Heart left ventricle (tissue), 16 donors: ENCODE measurements at regions not wholly inside any gene's neighbourhood (a gene's known extent, or its start where the extent isn't known, plus 50 kb on each side); places are given as distances from the start of the nearest gene placed in this dataset.

Source experiments
- ATAC-seq, 4 donors: fragments of 200-7000 bp; cut with Tn5 transposase; one replicate each; pipeline ENCODE4 v1.9.1; 2020 to 2022; ENCODE audit warnings: moderate library complexity in 4 of 4, mild to moderate bottlenecking in 3 of 4, moderate number of reproducible peaks in 1 of 4
- DNase-seq, 5 donors: peaks; one replicate each; pipeline ENCODE4 v3.0.0-alpha.2; 2020
- H3K27ac ChIP-seq, 12 donors: fragments of 200-600 bp; sonication (generic) in 4 of 12; one replicate each; pipeline versions ENCODE4 v1.5.0 to v1.8.0; 2016 to 2022; ENCODE audit warnings: mild to moderate bottlenecking in 2 of 12
- H3K27me3 ChIP-seq, 9 donors: fragments of 200-600 bp; sonication (generic) in 2 of 9; one replicate each; pipeline versions ENCODE4 v1.5.1 to v1.8.0; 2016 to 2022; ENCODE audit warnings: mild to moderate bottlenecking in 3 of 9
- H3K36me3 ChIP-seq, 9 donors: fragments of 200-600 bp; sonication (generic) in 2 of 9; one replicate each; pipeline versions ENCODE4 v1.5.0 to v1.8.0; 2018 to 2022; ENCODE audit warnings: mild to moderate bottlenecking in 2 of 9
- H3K4me1 ChIP-seq, 12 donors: fragments of 200-600 bp; sonication (generic) in 4 of 12; one replicate each; pipeline versions ENCODE4 v1.5.0 to v1.8.0; 2016 to 2022; ENCODE audit warnings: mild to moderate bottlenecking in 3 of 12
- H3K4me3 ChIP-seq, 12 donors: fragments of 200-600 bp; sonication (generic) in 4 of 12; one replicate each; pipeline versions ENCODE4 v1.5.0 to v1.8.0; 2017 to 2022; ENCODE audit warnings: mild to moderate bottlenecking in 9 of 12, moderate library complexity in 4 of 12
- H3K9me3 ChIP-seq, 12 donors: fragments of 200-600 bp; sonication (generic) in 4 of 12; one replicate each; pipeline versions ENCODE4 v1.5.0 to v1.8.0; 2016 to 2022; ENCODE audit warnings: mild to moderate bottlenecking in 1 of 12
- CTCF ChIP-seq, 12 donors: fragments of 200-600 bp; sonication (generic) in 4 of 12; IDR thresholded peaks; one replicate each; pipeline versions ENCODE4 v1.5.0 to v1.8.0; 2018 to 2022; ENCODE audit warnings: antibody characterized with exemption in 12 of 12, mild to moderate bottlenecking in 5 of 12
- POLR2A ChIP-seq, 2 donors: fragments of 450-650 bp; IDR thresholded peaks; one replicate each; pipeline ENCODE4 v1.6.1; 2017; ENCODE audit warnings: antibody characterized with exemption in 2 of 2, mild to moderate bottlenecking in 2 of 2, moderate library complexity in 2 of 2
- WGBS, 4 donors: extraction: QIAGEN DNeasy Blood & Tissue Kit in 2 of 4; methylation state at CpG; one replicate each; pipeline versions ENCODE4 v1.1.5 to v1.1.7; 2013 to 2018; 5-methylcytosine and 5-hydroxymethylcytosine counted together
- intact Hi-C, 10 donors: fragments of 100-400 bp; cut with DNase I; formaldehyde crosslinking; loops; one replicate each; pipeline versions ENCODE4 v1.11.1 to v1.14.2; 2022
- donor health status: ischemic (EF 13 %, LVEDD 7.1; RV severe dilation, severe dysfunction).
- donor health status: healthy with polysubstance abuse.
- donor health status: DM: no; HTN: yes; CAD: no.
- donor health status: DM: no; HTN: no; CAD: no.
- donor health status: ischemic (EF 25% LVEDD 6.9; RV normal size, moderate dysfunction).
- donor health status: ischemic (EF 25% LVEDD 5.7; RV mildly dilated, moderate dysfunction).
- donor health status: healthy.
- donor health status: DM: yes; HTN: yes; CAD: no.
- donor health status: ischemic (EF 35%, LVEDD 5.7; RV mildly dilated, moderate dysfunction).
- donor health status: nonischemic (EF 11% LVEDD 7.7; RV severe dilation, severe dysfunction).
- donor health status: DM: yes; HTN: yes; CAD: no.
- donor health status: PGD.
- donor health status: ischemic (EF 29% LVEDD 5.4; RV normal size, mild dysfunction).
- donor health status: nonischemic (EF 23%, LVEDD 6.1; RV moderate dilation, normal function).

- H3K27me3 ChIP-seq, result peaks cover 0 to 3% (median 0%) of the 10 kb centered on the region in 9 donors
- H3K36me3 ChIP-seq, result no peaks in the 10 kb centered on the region
- TF ChIP-seq POLR2A (IDR thresholded peaks at IDR 0.05), result no peak
- peak in 6 of 12 donors; percentile 21 to 36 (median 29) for TF ChIP-seq CTCF (IDR thresholded peaks at IDR 0.05)
- H3K4me1 ChIP-seq, result no peaks in the 10 kb centered on the region
- H3K27ac ChIP-seq, result no peak overlapping the region
- no peak overlapping the region for H3K4me3 ChIP-seq
- no peaks in the 10 kb centered on the region for H3K9me3 ChIP-seq
- intact Hi-C loops, result no loop called here
- DNase-seq (no peak), ATAC-seq (no peak)
- WGBS, 4 donors, result 61 to 70% (median 66%) methylated on average over 5 of the region's 5 CpGs
Measured at GRCh38 chr7:25820432-25821040, 331.5 kb upstream of the NFE2L3 start.

- ATAC-seq, result no peak
- Histone ChIP-seq H3K27me3 (peaks cover 0 to 3% (median 0%) of the 10 kb centered on the region in 9 donors), H3K4me3 (no peak overlapping the region), H3K4me1 (no peaks in the 10 kb centered on the region), H3K36me3 (no peaks in the 10 kb centered on the region), H3K27ac (no peak overlapping the region), H3K9me3 (no peaks in the 10 kb centered on the region)
- WGBS, 4 donors, result 83 to 92% (median 88%) methylated on average over 3 of the region's 3 CpGs
- no peak for DNase-seq
- TF ChIP-seq POLR2A (IDR thresholded peaks at IDR 0.05) (no peak), CTCF (IDR thresholded peaks at IDR 0.05) (no peak)
- intact Hi-C loops, result no loop called here
Measured at GRCh38 chr7:25821225-25821624, 330.8 kb upstream of the NFE2L3 start.

GRCh38 chr7:25822823-25823222 lies 329.2 kb upstream of the NFE2L3 start:
- intact Hi-C loops, result no loop called here
- TF ChIP-seq CTCF (IDR thresholded peaks at IDR 0.05), result no peak
- ATAC-seq (no peak), DNase-seq (no peak)
- Histone ChIP-seq H3K4me1 (no peaks in the 10 kb centered on the region), H3K27me3 (peaks cover 0 to 3% (median 0%) of the 10 kb centered on the region in 9 donors), H3K9me3 (peaks cover 0 to 2% (median 0%) of the 10 kb centered on the region in 12 donors), H3K36me3 (no peaks in the 10 kb centered on the region), H3K4me3 (no peak overlapping the region), H3K27ac (no peak overlapping the region)
- WGBS, 4 donors, result 87 to 92% (median 90%) methylated on average over 4 of the region's 4 CpGs

GRCh38 chr7:25823571-25823970 lies 328.4 kb upstream of the NFE2L3 start:
- Histone ChIP-seq H3K9me3 (peaks cover 0 to 2% (median 0%) of the 10 kb centered on the region in 12 donors), H3K27ac (no peak overlapping the region), H3K4me3 (no peak overlapping the region), H3K4me1 (no peaks in the 10 kb centered on the region), H3K27me3 (peaks cover 0 to 3% (median 0%) of the 10 kb centered on the region in 9 donors), H3K36me3 (no peaks in the 10 kb centered on the region)
- intact Hi-C loops, result no loop called here
- DNase-seq, result no peak
- ATAC-seq, result no peak
- no peak for TF ChIP-seq CTCF (IDR thresholded peaks at IDR 0.05)
- TF ChIP-seq POLR2A (IDR thresholded peaks at IDR 0.05), result no peak
